ENCODE measurements at regions not wholly inside any gene's neighbourhood (a gene's known extent, or its start where the extent isn't known, plus 50 kb on each side); places are given as distances from the start of the nearest gene placed in this dataset.

DNA sequence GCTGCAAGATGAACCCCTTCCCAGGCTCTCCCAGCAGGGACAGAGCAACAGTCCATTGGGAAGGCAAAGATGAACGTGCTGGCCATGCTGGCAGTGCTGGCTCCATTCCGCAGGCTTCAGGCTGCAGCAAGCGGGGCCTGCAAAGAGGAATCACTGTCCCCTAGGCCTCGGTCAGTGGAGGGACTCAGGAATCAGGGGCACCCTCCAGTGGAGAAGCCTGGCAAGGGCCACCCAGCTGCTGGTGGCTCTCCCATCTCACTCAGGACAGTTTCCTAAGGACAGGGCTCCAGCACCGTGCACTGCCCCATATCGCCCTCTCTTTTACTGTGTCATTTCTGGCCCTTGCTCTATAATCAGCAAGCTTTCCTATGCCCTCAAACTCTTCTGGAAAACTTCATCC, 498.6 kb downstream of the EFNB2 start:
- no peak for DNase-seq (ENCODE audit: low spot score)

GRCh38 chr13:106034201-106034600, 501.3 kb downstream of the EFNB2 start:
- DNase-seq (ENCODE audit: low spot score): no peak

DNA sequence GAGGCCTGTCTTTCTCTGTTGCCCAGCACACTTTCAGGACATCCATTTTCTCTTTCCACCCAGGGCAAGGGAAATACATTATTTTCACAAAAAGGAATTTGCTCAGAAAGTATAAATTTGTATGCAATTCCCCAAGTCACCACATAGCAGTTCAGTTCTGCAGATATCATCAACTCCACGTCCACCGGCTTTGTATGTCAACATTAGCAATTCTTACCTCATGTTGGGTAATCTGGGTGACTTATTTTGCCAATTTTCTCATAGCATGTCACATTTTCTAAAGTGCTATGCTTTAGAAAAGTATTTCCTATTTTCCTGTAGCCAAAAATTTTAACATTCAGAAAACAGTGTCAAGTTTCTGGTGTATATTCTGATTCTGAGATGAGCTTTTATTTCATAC, 501.8 kb downstream of the EFNB2 start:
- no peak for DNase-seq (ENCODE audit: low spot score)

DNA sequence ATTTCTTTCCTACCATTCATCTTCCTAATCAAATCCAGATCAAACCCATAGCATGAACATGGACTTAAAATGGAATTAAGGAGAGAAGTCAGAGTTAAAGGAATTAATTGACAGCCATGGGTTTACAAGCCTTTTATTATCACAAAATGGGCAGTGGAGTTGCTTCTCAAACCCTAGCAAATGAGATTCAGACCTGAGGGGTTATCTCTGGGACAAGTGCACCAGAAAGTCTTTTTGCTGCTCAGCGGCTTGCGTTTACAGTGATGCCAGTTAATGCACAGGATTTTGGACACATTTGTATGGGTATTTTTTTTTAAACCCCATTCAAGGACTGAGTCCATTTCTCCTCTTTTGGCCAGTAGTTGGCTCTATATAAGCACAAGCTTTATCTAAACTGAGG, 503.0 kb downstream of the EFNB2 start:
- DNase-seq (ENCODE audit: low spot score): no peak

GRCh38 chr13:106029676-106030290, 505.7 kb downstream of the EFNB2 start:
- peak; percentile 97 for DNase-seq (ENCODE audit: low spot score)

DNA sequence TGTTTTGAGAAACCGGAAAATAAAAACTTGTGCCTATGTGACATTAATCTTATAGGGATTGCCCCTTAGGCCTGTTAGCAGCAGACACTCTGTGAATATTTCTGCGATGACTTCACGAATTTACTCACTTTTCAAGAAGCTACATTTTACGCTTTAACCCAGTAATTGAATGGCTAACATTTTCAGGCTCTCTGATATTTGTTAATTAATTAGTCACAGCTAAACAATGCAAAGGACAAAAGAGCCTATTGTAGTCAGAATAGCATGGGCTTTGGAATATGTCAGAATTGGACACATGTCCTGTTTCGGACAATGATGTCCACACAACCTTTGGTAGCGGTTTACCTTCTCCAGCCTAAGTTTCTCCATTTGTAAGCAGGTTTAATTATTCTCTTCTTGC, 506.6 kb downstream of the EFNB2 start:
- no peak for DNase-seq (ENCODE audit: low spot score)

DNA sequence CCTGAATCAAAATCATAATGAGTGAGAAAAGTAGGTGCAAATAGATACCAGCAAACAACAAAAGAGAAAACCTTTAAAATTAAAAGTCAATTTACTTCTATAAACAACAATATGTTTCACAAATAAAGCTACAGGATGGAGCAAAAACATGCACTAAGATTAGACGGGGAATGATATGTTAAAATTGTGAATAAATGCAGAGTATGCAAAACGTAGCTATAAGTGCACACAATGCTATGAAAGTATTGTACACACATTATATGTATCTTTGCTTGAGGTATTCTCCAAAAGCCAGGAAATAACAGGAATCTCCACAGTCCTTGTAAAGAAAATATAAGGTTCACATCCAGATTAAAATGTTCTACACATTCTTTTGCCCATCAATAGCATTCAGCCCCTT, 523.9 kb downstream of the EFNB2 start:
- no peak for DNase-seq (ENCODE audit: low spot score)

DNA sequence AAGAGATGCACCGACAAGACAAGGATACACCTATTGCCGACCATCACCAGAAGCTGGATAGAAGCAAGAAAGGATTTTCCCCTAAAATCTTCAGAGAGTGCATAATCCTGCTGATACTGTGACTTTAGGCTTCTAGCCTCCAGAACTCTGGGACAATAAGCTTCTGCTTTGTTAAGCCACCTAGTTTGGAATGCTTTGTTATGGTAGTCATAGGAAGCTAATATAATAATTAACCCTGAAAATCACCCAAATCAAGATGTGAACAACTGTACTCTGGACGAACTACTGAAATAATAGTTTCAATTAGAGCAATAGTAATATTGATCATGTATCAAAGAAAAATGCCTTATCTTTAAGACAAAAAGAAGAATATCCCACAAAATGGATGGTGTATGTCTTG, 524.6 kb downstream of the EFNB2 start:
- no peak for DNase-seq (ENCODE audit: low spot score)

- no peak for DNase-seq (ENCODE audit: low spot score)
Observed at GRCh38 chr13:106008540-106008939, 526.9 kb downstream of the EFNB2 start.

DNA sequence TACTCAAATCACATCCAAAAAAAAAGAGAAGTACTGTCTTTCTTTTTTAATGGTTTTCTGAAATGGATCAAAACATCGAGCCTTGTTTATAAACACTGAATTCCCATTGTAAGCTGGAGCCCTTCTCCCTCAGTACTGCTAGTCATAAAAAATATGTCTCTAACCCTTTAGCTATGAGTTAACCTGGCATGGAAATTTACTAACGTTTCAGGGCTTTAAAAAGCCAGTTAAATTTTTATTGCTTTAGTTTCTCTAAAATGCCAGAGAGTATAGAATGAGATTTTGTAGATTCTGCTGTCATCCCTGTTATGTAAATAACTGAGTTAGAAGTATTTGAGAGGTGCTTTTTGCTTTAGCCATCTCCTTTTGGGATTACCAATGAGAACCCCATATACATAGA, 528.3 kb downstream of the EFNB2 start:
- no peak for DNase-seq (ENCODE audit: low spot score)

- DNase-seq (ENCODE audit: low spot score): no peak
Observed at GRCh38 chr13:106003651-106004050, 531.8 kb downstream of the EFNB2 start.

GRCh38 chr13:106001443-106001842, 534.0 kb downstream of the EFNB2 start:
- no peak for DNase-seq (ENCODE audit: low spot score)

DNA sequence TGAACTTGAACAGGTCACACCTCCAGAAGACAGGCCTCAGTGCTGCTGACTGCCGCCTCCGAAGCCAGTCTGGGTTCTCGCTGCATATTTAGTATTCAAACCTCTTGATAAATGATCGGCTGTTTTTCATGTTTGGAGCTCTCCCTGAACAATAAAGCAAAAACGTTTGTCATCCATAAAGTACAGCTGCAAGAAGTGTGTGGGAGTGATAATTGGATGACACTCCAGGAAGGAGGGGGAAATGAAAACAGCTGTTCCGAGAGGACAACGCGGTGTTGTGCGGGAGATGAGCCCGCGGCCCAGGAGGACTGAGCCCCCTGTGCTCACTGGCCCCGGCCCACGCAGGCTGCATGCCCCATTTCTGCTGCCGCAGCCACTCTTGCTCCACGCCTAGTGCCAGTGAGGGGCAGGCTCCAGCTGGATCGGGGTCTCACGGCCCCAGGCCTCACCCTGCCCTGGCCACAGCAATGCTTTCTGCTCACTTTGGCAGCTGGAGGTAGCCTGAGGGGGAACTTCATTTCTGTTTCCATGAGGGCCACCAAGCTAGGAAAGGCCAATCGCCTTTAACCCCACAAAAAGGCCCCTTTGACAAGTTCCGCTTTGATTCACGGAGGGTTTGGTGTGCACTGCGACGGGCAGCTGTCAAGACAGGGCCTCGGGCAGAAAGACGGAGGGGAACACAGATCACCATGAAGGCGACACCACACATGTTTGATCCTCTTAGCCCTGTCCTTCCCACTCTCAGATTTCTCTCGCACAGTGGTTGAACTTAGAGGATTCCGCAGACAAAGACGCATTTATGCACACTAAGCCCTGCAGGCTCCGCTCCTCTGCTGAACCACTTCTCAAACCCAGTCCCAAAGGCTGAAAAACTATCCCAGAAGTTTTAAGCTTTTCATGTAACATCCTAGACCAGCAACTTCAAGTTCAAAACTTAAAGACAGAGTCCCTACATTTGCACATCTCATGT, 537.6 kb downstream of the EFNB2 start:
- no peak for DNase-seq (ENCODE audit: low spot score)

DNA sequence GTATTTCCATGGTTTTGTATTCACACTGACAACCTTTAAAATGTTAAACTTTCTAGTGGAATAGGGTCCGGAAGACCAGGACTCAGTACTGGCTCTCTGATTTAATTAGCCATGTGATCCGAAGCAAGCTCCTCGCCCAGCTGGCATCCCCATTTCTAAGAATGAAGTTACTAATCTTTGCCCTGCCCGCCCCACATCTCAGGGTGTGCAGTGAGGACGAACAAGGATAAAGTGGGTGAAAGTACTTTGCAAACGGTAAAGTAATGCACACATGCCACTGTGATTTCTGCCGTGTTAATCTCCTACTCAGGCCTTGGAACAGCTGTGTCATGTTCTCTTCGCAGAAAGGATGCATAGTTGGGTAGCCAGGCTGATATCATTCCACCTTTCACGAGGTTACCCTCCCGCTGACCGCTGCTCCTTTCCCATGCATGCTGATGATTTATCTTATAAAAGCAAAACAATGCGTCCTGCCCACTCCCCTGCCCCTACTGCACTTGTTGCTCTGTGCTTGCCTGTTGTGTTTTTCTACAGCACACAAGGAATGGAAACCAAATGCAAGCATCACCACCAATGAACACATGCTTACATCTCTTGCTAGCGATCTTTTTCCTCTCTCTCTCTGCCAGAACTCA, 539.0 kb downstream of the EFNB2 start:
- DNase-seq (ENCODE audit: low spot score): no peak

GRCh38 chr13:105994340-105994739, 541.1 kb downstream of the EFNB2 start:
- DNase-seq (ENCODE audit: low spot score): no peak

GRCh38 chr13:105991622-105992277, 543.7 kb downstream of the EFNB2 start:
- DNase-seq (ENCODE audit: low spot score): no peak

DNA sequence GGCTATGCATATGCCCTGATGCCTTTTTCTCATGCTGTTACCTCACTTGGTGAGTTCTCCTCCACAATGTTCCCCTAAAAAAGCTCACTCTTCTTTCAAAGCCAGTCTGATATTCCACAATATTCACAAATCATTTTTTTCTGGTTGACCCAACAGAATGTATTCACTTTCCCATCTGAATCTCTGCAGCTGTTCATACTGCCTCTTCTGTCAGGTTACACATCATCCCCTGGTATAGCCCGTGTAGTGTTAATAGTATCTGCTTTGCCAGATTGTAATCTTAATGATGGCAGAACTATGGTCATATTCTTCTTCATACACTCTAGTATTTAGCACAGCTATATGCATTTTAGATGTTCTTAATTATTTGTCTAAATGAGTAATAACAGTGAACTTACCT, 544.3 kb downstream of the EFNB2 start:
- DNase-seq (ENCODE audit: low spot score): no peak

DNA sequence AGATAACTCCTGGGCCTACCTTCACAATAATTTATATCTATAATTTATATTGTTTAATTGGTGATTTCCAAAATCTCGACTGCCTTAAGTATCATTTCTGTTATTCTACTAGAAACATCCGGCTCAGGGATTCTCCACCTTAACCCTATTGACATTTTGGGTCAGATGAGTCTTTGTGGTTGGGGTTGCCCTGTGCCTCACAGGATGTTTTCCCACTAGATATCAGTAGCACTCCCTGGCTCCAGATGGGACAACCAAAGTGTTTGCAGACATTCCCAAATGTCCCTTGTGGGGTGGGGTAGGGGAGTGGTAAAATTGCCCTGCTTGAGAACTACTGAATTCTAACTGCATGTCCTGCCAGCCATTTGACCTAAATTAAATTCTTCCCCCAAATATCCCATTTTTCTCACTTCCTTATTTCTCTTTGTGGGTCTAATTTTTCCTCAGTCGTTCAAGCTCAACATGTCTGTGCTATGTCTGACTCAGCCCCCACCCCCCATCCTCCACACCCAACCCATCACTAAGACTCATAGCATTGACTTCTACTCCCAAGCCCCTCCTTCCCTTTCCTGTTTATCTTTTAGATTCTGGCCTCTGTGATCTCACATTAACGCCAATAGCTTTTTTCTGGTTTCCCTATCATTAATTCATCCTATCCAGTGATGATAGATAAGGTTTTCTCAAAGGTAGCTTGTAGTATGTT, 545.1 kb downstream of the EFNB2 start:
- no peak for DNase-seq (ENCODE audit: low spot score)

- DNase-seq (ENCODE audit: low spot score): no peak
Observed at GRCh38 chr13:105984646-105985045, 550.8 kb downstream of the EFNB2 start.

DNA sequence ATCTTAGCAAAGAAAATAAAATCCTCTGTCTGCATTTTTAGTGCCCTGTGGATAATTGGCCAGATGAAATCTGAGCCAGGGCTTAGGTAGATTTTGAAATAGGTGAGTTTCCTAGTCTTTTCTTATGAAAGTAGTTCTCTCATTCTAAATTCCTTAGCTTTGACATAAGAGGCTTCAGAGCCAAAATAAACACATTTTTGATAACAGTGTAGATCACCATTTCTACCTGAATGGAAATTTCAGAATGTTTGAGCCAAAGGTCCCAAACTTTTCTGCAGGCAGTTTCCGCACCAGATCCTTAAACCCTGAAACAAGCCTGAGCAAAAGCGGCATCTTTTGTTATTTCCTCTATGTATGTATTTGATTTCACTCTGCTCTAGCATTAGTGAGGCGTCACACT, 551.2 kb downstream of the EFNB2 start:
- DNase-seq (ENCODE audit: low spot score): no peak

DNA sequence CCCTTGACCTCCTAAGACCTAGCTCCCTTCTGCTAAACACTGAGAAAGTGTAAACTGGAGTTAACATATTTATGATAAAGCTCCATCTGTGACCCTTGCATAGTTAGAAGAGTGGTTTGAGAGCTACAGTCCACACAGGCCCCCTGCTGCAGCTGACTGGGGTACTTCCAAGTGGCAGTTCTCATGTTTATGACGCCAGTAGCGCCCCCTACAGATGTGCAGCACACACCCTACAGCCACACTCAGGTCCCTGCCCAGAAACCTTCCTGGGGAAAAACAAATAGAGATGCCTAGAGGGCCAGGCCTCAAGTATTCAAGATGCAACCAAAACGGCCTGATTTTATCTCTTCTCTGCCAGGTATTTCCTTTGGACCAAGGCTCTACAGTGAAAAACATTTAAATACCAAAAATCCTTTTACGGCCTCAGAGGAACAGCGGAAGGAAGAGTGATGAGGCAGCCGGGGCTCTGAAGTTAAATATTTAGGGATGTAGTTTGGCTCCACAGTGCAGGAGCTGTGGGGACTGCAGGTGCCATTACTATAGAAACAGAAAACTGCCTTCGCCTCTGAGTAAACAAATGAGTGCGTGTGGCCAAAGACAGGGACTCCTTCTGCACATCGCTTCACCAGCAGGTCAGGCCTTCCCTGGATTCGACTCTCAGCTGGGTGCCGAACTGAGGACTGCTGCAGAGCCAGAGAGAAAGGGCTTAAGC, 553.1 kb downstream of the EFNB2 start:
- no peak for DNase-seq (ENCODE audit: low spot score)

All from cerebellar cortex (tissue), 1 donor.